Stimulated activated memory B cell treated with anti-CD40 and anti-IgM and Interleukin-4, amounts not matched to agents 10 μg/mL and 1 μg/mL and 100 μg/mL, for 72 hours (primary cell): ENCODE measurements at regions not wholly inside any gene's neighbourhood (a gene's known extent, or its start where the extent isn't known, plus 50 kb on each side); places are given as distances from the start of the nearest gene placed in this dataset.

Source experiments
- ATAC-seq: fragments of 150-1000 bp; cut with Tn5 transposase; 2 replicates; pipeline ENCODE4 v1.10.0; 2021
- H3K27ac Mint-ChIP-seq: one replicate; pipeline ENCODE4 v1.8.0; 2022; ENCODE audit warnings: mild to moderate bottlenecking, mixed read lengths
- H3K27me3 Mint-ChIP-seq: one replicate; pipeline ENCODE4 v1.8.0; 2022; ENCODE audit warnings: mixed read lengths
- H3K36me3 Mint-ChIP-seq: one replicate; pipeline ENCODE4 v1.8.0; 2022; ENCODE audit warnings: mixed read lengths
- H3K4me1 Mint-ChIP-seq: one replicate; pipeline ENCODE4 v1.8.0; 2022; ENCODE audit warnings: mixed read lengths
- H3K4me3 Mint-ChIP-seq: one replicate; pipeline ENCODE4 v1.8.0; 2022; ENCODE audit warnings: mild to moderate bottlenecking, moderate library complexity, mixed read lengths
- H3K9me3 Mint-ChIP-seq: one replicate; pipeline ENCODE4 v1.8.0; 2022; ENCODE audit warnings: mixed read lengths

GRCh38 chr7:156109988-156110387 lies 297.7 kb upstream of the SHH start:
- Mint-ChIP-seq H3K27me3 (peaks cover 15% of the 10 kb centered on the region), H3K36me3 (no peaks in the 10 kb centered on the region), H3K9me3 (no peaks in the 10 kb centered on the region), H3K27ac (no peak overlapping the region), H3K4me3 (no peak overlapping the region), H3K4me1 (no peaks in the 10 kb centered on the region)
- ATAC-seq = no peak

DNA sequence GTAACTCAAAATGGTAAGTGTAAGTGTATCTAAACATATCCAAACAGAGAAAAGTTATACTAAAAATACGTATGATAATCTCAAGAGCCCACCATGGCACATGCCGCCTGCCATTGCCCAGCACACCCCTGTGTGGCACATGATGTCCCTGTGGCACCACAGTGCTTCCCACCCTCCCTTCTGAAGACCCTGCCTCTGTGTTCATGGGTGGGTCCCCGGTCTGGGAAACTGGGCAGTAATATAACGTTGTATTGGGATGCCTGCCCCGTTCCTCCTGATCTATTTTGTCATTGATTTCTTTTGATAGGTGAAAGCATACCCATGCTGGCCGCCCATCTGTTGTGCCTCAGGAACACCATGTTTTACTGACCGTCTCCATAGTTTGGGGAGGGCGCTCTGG lies 296.8 kb upstream of the SHH start:
- Mint-ChIP-seq H3K9me3 (no peaks in the 10 kb centered on the region), H3K27me3 (peaks cover 10% of the 10 kb centered on the region), H3K4me1 (no peaks in the 10 kb centered on the region), H3K4me3 (no peak overlapping the region), H3K27ac (no peak overlapping the region), H3K36me3 (no peaks in the 10 kb centered on the region)
- ATAC-seq = no peak

GRCh38 chr7:156107957-156108356 lies 295.7 kb upstream of the SHH start:
- Mint-ChIP-seq H3K27ac (no peak overlapping the region), H3K4me3 (no peak overlapping the region), H3K9me3 (no peaks in the 10 kb centered on the region), H3K4me1 (no peaks in the 10 kb centered on the region), H3K27me3 (no peaks in the 10 kb centered on the region), H3K36me3 (no peaks in the 10 kb centered on the region)
- no peak for ATAC-seq

DNA sequence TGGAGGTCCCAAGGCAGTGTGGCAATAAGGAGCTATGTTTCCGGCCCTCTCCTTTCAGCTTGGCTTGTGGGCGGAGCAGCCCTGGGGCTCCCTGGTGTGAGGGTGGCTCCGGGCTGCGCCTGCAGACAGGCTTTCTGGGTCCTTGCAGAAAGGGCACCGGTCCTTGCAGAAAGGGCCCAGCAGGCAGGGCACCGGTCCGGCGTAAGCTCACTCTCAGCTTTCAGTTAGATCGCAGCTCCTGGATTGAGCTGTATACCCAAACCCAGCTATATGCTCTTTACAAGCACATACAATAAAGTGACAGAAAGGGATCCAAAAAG lies 293.8 kb upstream of the SHH start:
- no peaks in the 10 kb centered on the region for H3K27me3 Mint-ChIP-seq
- H3K27ac Mint-ChIP-seq = no peak overlapping the region
- no peaks in the 10 kb centered on the region for H3K4me1 Mint-ChIP-seq
- H3K36me3 Mint-ChIP-seq = no peaks in the 10 kb centered on the region
- H3K9me3 Mint-ChIP-seq = no peaks in the 10 kb centered on the region
- H3K4me3 Mint-ChIP-seq = no peak overlapping the region
- no peak for ATAC-seq

GRCh38 chr7:156105337-156106106 lies 293.3 kb upstream of the SHH start:
- H3K4me3 Mint-ChIP-seq = no peak overlapping the region
- H3K27me3 Mint-ChIP-seq = no peaks in the 10 kb centered on the region
- no peaks in the 10 kb centered on the region for H3K4me1 Mint-ChIP-seq
- ATAC-seq = no peak
- H3K36me3 Mint-ChIP-seq = no peaks in the 10 kb centered on the region
- no peaks in the 10 kb centered on the region for H3K9me3 Mint-ChIP-seq
- no peak overlapping the region for H3K27ac Mint-ChIP-seq

- Mint-ChIP-seq H3K9me3 (no peaks in the 10 kb centered on the region), H3K4me3 (no peak overlapping the region), H3K27ac (no peak overlapping the region), H3K27me3 (no peaks in the 10 kb centered on the region), H3K36me3 (no peaks in the 10 kb centered on the region), H3K4me1 (no peaks in the 10 kb centered on the region)
- no peak for ATAC-seq
Observed at GRCh38 chr7:156104501-156105336, 292.5 kb upstream of the SHH start.

DNA sequence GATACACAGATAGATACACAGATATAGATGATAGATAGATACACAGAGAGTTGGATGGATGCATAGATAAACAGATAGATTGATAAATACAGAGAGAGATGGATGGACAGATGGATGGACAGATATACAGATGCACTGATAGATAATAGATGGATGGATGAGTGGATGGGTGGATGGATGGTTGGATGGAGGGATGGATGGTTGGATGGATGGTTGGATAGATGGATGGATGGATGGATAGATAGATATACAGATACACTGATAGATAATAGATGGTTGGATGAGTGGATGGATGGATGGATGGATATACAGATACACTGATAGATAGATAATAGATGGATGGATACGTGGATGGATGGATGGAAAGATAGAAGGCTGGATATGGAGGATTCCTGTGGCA lies 290.0 kb upstream of the SHH start:
- Mint-ChIP-seq H3K4me3 (no peak overlapping the region), H3K36me3 (no peaks in the 10 kb centered on the region), H3K27ac (no peak overlapping the region), H3K27me3 (no peaks in the 10 kb centered on the region), H3K9me3 (no peaks in the 10 kb centered on the region), H3K4me1 (no peaks in the 10 kb centered on the region)
- no peak for ATAC-seq

- Mint-ChIP-seq H3K4me1 (no peaks in the 10 kb centered on the region), H3K27me3 (peaks cover 8% of the 10 kb centered on the region)
- no peak for ATAC-seq
Observed at GRCh38 chr7:156101355-156101754, 289.1 kb upstream of the SHH start.

DNA sequence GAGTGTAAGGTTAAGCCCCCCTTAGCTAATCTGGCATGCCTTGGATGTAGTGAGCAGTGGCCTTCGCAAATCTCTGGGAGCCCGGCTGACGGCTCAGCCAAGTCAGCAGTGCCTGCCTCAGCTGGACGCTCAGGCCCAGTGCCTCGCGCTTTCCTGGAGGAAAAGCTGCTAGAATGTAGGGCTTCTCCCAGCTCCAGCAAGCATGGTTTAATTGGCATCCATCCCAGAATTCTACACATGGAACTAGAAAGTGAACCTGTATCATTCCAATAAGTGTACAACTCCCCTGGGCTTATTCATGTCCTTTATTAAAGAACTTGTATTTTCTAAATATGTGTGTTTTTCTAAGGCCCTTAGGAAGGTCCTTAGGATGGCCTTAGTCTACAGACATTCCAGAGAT lies 287.8 kb upstream of the SHH start:
- Mint-ChIP-seq H3K27me3 (peaks cover 12% of the 10 kb centered on the region), H3K36me3 (no peaks in the 10 kb centered on the region), H3K4me1 (no peaks in the 10 kb centered on the region), H3K9me3 (no peaks in the 10 kb centered on the region), H3K4me3 (no peak overlapping the region), H3K27ac (no peak overlapping the region)
- ATAC-seq = no peak

More at GRCh38 chr7:156101355-156101754, 289.1 kb upstream of the SHH start:
- Mint-ChIP-seq H3K36me3 (no peaks in the 10 kb centered on the region), H3K4me3 (no peak overlapping the region), H3K9me3 (no peaks in the 10 kb centered on the region), H3K27ac (no peak overlapping the region)

GRCh38 chr7:156099085-156099484 lies 286.8 kb upstream of the SHH start:
- H3K4me3 Mint-ChIP-seq = no peak overlapping the region
- no peak overlapping the region for H3K27ac Mint-ChIP-seq
- ATAC-seq = no peak
- H3K9me3 Mint-ChIP-seq = no peaks in the 10 kb centered on the region
- no peaks in the 10 kb centered on the region for H3K4me1 Mint-ChIP-seq
- peaks cover 13% of the 10 kb centered on the region for H3K27me3 Mint-ChIP-seq
- no peaks in the 10 kb centered on the region for H3K36me3 Mint-ChIP-seq

- ATAC-seq = no peak
- H3K4me1 Mint-ChIP-seq = no peaks in the 10 kb centered on the region
- H3K27me3 Mint-ChIP-seq = peaks cover 24% of the 10 kb centered on the region
- H3K27ac Mint-ChIP-seq = no peak overlapping the region
- H3K9me3 Mint-ChIP-seq = peaks cover 2% of the 10 kb centered on the region
- no peak overlapping the region for H3K4me3 Mint-ChIP-seq
- H3K36me3 Mint-ChIP-seq = no peaks in the 10 kb centered on the region
Observed at GRCh38 chr7:156096771-156097538, 284.7 kb upstream of the SHH start.

GRCh38 chr7:156095908-156096539 lies 283.8 kb upstream of the SHH start:
- Mint-ChIP-seq H3K4me3 (no peak overlapping the region), H3K4me1 (no peaks in the 10 kb centered on the region), H3K9me3 (peaks cover 2% of the 10 kb centered on the region), H3K27ac (no peak overlapping the region), H3K27me3 (peaks cover 24% of the 10 kb centered on the region), H3K36me3 (no peaks in the 10 kb centered on the region)
- ATAC-seq = no peak

GRCh38 chr7:156094350-156095146 lies 282.3 kb upstream of the SHH start:
- Mint-ChIP-seq H3K36me3 (no peaks in the 10 kb centered on the region), H3K4me3 (no peak overlapping the region), H3K27me3 (peaks cover 24% of the 10 kb centered on the region), H3K4me1 (no peaks in the 10 kb centered on the region), H3K27ac (no peak overlapping the region), H3K9me3 (peaks cover 2% of the 10 kb centered on the region)
- ATAC-seq = no peak

- H3K36me3 Mint-ChIP-seq = no peaks in the 10 kb centered on the region
- H3K4me3 Mint-ChIP-seq = no peak overlapping the region
- peaks cover 24% of the 10 kb centered on the region for H3K27me3 Mint-ChIP-seq
- H3K4me1 Mint-ChIP-seq = no peaks in the 10 kb centered on the region
- no peak for ATAC-seq
- H3K27ac Mint-ChIP-seq = no peak overlapping the region
- peaks cover 2% of the 10 kb centered on the region for H3K9me3 Mint-ChIP-seq
Observed at GRCh38 chr7:156092307-156092706, 280.0 kb upstream of the SHH start.
